ENCODE measurements at regions not wholly inside any gene's neighbourhood (a gene's known extent, or its start where the extent isn't known, plus 50 kb on each side); places are given as distances from the start of the nearest gene placed in this dataset.
"Not testable (repeated sequence)": the region's sequence is repeated elsewhere in the genome, so short reads cannot be mapped to it uniquely, and the experiment has no call there.

- no peak overlapping the region for H3K4me3 ChIP-seq (ENCODE audit: low read depth, low read length)
- no peak for TF ChIP-seq CTCF (IDR thresholded peaks at IDR 0.05; ENCODE audit: control insufficient read depth, extremely low read depth, insufficient read depth)
- no peak for DNase-seq (ENCODE audit: low read depth)
Observed at GRCh38 chr6:164045082-164045481, 630.6 kb downstream of the QKI start.

- not testable (repeated sequence) for H3K4me3 ChIP-seq (ENCODE audit: low read depth, low read length); DNase-seq (ENCODE audit: low read depth)
Observed at GRCh38 chr6:164043656-164044055, 629.1 kb downstream of the QKI start.

- DNase-seq (ENCODE audit: low read depth): no peak
- no peak overlapping the region for H3K4me3 ChIP-seq (ENCODE audit: low read depth, low read length)
- no peak for TF ChIP-seq CTCF (IDR thresholded peaks at IDR 0.05; ENCODE audit: control insufficient read depth, extremely low read depth, insufficient read depth)
Observed at GRCh38 chr6:164042212-164042611, 627.7 kb downstream of the QKI start.

- H3K4me3 ChIP-seq (ENCODE audit: low read depth, low read length): no peak overlapping the region
- DNase-seq (ENCODE audit: low read depth): no peak
- no peak for TF ChIP-seq CTCF (IDR thresholded peaks at IDR 0.05; ENCODE audit: control insufficient read depth, extremely low read depth, insufficient read depth)
Observed at GRCh38 chr6:164040994-164041393, 626.5 kb downstream of the QKI start.

- TF ChIP-seq CTCF (IDR thresholded peaks at IDR 0.05; ENCODE audit: control insufficient read depth, extremely low read depth, insufficient read depth): no peak
- no peak for DNase-seq (ENCODE audit: low read depth)
- no peak overlapping the region for H3K4me3 ChIP-seq (ENCODE audit: low read depth, low read length)
Observed at GRCh38 chr6:164039954-164040375, 625.4 kb downstream of the QKI start.

GRCh38 chr6:164037171-164037870, 622.8 kb downstream of the QKI start:
- no peak for TF ChIP-seq CTCF (IDR thresholded peaks at IDR 0.05; ENCODE audit: control insufficient read depth, extremely low read depth, insufficient read depth)
- no peak for DNase-seq (ENCODE audit: low read depth)
- no peak overlapping the region for H3K4me3 ChIP-seq (ENCODE audit: low read depth, low read length)

GRCh38 chr6:164035900-164036485, 621.5 kb downstream of the QKI start:
- peak; percentile 6 for DNase-seq (ENCODE audit: low read depth)
- H3K4me3 ChIP-seq (ENCODE audit: low read depth, low read length): no peak overlapping the region
- TF ChIP-seq CTCF (IDR thresholded peaks at IDR 0.05; ENCODE audit: control insufficient read depth, extremely low read depth, insufficient read depth): no peak
